Stimulated activated CD8-positive, alpha-beta memory T cell treated with anti-CD3 and anti-CD28 coated beads, Interleukin-12 subunit alpha, Interleukin-12 subunit beta, amount 100 ng/mL, for 24 hours (primary cell): ENCODE measurements at regions not wholly inside any gene's neighbourhood (a gene's known extent, or its start where the extent isn't known, plus 50 kb on each side); places are given as distances from the start of the nearest gene placed in this dataset.

Source experiments
- DNase-seq: peaks from one replicate; pipeline ENCODE4 v3.0.0-alpha.2; 2020; ENCODE audit errors: extremely low read depth

DNA sequence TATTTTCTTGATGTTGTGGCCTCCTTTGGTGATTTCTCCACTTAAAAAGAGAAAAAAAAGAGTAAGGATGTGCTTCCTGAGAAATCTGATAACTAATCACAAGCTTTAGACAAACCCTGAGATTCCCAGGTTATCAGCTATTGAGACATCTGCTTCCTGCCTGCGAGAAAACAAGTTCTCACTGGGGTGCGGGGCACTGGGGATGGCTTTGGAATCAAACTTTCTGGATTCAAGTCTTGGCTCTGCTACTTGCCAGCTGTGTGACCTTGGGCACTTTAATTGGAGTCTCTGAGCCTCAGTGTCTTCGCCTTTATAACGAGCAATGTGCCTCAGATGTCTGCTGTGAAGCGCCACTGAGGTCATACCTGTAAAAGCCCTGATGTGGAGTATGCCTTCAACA is 152.5 kb upstream of the NAV2 start:
- DNase-seq: no peak

DNA sequence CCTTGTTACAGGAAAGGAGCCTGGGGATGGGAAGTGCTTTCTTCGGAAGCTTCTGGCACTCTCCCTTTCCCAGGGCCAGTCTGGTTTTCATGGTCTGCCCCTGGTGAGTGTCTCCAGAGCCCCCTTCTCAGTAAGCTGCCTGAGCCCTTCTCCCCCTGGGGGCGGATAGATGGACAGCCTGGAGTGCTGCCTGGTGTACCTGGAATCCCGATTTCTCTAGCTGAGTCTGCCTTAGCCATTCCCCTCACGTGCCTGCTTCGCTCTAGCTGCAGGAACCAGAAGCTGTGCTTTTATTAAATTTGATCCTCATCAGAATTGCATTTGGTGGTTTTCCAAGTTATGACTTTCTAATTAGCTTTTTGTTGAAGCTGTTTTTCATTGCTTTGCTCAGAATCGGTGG is 152.9 kb upstream of the NAV2 start:
- DNase-seq: no peak

DNA sequence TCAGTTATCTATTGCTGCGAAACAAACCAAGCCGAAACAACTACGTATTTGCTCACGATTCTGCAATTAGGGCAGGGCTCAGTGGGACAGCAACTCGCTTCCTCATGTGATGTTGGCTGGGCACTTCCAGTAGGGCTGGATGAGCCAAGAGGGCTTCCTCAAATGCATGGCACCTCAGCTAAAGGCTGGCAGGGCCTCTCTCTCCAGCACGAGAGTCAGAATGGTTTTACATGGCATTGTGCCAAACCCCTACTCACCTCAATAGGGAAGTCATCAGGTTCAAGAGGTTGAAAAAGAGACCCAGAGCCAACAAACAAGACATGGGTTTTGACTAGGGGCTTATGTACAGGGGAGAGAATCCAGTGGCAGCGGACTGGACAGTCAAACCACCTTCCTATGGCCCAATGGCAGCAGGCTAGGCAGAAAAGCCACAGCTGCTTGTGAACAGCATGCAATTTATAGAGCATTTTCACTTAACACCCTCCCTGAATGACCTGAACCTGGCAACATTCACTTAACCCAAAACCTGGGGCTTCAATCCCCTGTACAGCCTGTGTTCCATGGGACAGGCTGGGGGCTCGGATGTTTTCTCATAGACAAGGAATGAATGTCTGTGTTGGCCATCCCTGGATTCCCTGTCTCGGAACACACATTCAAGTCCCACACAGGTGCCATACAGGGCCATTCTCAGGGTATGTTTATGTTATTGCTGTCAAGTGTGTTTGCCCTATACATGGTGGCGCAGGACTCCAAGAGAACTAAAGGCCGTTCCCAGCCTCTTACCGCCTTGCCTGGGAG is 154.2 kb upstream of the NAV2 start:
- DNase-seq: no peak

DNA sequence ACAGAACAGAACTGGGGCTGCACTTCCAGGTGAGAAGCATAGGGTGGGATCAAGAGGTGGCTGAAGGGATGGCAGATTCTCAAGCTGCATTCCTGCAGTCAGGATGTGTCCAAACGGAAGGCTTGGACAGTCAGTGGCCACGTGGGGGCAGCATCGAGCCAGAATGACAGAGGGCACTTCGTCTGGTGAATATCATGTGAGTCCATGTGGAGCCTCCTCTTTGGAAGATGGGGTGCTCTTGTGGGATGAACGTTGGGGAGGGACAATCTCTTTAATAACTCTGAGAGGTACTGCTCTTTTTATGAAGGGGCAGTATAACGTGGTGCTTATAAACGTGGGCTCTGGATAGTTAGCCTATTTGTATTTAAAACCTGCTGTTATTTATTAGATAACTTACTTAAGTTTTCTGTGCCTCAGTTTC is 154.9 kb upstream of the NAV2 start:
- DNase-seq: peak; percentile 25

DNA sequence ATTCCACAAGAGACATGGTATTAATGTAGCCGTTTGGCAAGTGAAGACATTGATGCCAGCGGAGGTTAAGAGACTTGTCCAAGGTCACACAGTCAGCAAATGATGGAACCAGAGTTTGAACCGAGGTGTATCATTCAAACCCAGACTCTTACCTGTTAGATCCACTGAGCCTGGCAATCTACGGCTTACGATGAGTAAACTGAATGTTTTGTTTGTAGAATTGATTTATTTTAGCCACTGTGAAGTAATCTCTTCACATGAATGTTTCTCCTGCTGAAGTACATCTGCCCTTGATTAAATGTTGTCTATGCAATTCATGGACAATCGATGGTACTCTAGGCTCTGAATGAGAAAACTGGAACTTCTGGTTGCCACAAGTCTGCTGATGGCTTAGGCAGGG is 155.5 kb upstream of the NAV2 start:
- DNase-seq: no peak

DNA sequence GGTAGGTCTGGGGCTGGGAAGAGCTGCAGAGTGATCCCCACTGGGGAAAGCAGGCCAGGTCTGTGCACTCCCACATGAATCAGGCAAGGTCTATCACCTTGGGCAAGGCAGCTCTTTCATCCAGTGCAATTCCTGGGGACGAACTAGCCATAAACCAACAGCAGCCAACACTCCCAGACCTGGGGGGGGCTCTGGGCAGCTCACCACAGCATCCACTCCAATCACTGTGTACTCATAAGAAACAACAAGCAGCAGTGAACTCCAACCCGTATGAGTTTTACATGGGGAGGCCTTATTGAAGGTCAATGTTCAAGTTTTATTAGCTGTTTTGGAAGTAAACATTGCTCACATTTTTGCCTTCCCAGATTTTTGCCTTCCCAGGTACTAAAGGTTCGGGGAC is 157.4 kb upstream of the NAV2 start:
- DNase-seq: no peak

DNA sequence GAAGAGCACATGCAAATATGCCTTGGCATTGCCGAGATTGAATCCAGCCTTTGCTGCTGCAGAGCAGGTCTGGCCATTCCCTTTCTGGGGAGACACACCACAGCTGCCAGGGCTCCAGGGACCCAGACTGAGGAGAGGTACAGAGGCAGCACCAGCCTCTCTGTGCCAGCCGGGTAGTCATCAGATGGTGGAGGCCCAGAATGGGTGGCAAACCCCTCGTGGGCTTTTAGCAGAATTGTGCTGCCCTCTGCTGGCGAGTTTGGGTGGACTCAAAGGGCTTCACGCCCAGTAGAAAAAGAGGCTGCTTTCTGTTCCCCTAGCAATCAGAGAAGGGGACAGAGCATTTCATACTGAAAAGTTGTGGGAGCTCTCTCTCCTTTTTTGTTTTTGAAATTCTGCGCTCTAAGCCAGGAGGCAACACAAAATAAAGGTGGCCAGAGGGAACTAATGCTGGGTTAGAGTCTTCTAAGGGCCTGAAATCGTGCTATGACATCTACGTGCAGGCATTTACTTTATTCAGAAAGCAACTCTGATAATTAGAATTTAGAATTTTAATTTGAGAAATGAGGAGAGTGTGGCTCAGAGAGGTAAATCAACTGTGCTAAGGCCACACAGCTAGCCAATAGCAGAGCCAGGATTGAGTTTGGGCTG is 158.8 kb upstream of the NAV2 start:
- peak; percentile 14 for DNase-seq

DNA sequence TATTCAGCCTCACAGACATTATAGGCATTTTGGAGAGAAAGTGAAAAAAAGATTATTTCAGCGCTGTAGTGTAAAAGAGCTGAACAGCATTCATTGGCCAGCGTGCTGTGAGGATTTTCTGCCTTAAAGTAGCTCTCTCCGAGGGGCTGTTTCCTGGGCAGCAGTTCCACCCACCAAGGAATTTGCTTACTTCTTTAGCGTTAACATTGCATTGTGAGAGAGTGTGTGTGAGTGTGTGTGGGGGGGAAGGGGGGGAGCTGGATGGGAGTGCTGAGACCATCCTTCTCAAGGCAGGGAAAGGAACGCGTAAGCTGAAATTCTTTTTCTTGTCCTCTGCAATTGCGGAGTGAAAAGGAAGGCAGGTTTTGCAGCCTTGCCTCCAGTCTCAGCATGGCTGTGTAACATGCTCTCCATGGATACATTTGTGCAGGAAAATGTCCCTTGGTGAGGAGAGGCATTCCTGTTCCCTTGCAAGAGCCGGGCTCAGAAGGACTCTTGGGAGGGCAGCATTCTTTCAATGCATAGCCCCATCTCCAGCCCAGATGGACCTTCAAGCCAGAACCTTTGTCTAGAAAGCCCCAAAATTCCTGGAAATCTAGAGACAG is 159.9 kb upstream of the NAV2 start:
- DNase-seq: no peak

DNA sequence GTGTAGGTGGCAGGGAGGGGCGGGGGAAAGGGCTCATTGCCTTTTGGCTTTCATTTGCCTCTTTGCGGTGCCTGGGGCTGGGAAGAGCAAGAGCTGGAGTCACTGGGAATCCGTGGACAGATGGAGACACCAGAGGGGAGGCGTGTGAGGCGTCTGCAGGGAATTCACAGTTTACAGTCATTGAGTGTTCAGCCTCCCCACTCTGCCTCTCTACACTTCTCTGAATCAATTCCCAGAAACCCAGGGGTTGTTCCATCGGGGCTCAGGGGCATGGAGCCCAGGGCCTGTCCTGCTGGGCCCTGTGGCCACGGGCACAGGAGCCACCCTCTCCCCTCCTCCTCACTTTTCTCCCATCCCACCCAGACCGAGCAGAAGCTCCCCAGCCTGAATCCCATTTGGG is 160.5 kb upstream of the NAV2 start:
- DNase-seq: no peak

DNA sequence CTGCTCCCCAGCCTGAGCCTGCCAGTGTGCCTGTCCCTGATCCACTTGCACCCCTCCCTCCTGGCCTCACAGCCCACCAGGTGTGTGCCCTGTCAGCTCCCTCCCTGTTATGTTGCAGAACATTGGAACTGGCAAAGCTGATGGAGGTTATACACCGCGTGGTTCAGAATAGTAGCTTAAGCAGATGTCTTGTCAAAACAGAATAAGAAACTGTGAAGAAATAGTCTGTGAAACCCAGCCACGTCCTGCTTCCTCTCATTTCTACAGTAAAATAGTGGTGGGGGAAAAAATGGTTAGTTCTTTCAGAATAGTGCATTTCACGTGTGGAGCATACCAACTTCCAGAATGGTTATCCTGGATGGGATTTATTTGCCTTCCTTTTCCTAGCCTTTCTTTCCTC is 161.2 kb upstream of the NAV2 start:
- no peak for DNase-seq

DNA sequence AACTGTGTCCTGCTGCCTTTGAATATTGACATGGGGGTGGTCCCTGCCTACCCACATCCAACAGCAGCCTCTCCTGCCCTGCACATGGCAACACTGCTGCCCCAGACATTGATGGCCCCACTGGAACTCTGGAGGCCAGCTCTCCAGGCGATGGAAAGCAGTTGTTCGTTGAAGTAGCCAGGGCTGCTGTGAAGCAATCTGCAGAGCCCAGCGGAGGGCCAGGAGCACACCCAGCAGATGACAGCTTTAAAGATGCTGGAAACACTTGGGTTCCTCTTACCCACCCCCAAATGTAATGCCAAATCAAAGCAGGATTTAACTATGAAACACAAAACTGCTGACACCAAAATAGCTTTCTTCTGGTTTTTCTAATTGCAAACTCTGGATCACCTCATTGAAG is 165.6 kb upstream of the NAV2 start:
- DNase-seq: no peak

DNA sequence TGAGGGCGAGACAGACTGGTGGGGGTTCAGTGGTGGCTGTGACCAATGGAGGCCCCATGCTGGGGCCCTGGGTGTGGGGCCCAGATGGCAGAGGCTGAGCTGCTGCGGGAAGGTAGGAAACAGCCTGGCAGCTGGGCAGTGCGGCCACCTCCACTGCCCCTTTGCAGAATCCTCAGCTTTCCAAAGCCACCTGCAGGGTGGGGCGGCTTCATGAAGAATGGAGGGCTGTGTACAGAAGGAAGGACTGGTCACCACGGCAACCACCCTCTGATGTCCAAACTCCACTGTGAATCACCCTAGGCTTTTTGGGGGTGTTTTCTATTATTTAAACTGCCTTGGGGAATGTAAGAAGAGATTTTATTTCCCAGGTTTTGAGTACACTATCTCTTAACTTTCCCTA is 166.3 kb upstream of the NAV2 start:
- no peak for DNase-seq

DNA sequence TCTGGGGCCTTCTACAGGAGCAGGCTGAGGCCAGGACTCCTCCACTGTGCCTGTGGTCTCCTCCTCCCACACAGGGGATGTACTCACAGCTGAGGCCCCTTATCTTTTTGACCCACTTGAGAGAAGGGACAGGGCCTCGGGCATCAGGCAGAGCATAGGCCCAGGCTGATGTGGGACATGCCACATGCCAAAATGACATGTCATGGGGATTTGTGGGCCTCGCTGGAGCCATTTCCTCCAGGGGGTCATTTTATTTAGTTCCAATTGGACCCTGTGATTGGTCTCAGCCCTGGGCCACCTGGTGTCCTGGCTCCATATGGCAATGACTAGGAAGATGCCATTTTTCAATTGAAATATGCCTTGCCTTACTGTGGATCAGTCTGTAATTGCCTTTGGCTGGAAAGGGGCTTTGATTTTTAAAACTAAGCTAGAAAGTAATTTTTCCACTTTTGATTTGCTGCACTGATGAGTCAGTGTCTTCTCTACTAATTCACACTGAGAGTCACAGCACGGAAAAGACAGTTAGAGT is 171.1 kb upstream of the NAV2 start:
- DNase-seq: no peak

DNA sequence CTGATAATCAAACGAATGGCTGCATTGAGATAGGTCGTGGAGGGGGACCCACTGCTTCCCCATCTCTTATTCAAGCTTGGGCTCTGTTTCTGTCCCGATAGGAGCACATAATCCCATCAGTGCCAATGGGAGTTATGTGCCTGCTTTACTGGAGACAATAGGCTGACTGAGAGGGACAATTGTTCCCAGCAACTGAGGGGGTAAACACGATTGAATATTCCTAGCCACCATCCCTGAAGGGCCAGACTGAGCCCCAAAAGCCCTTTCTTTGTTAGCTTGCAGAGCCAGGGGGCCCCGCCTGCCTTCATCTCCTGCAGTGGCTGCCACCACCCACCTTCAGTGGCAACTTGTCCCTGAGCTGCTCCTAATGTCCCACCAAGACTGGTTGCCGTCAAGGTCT is 172.8 kb upstream of the NAV2 start:
- DNase-seq: no peak

DNA sequence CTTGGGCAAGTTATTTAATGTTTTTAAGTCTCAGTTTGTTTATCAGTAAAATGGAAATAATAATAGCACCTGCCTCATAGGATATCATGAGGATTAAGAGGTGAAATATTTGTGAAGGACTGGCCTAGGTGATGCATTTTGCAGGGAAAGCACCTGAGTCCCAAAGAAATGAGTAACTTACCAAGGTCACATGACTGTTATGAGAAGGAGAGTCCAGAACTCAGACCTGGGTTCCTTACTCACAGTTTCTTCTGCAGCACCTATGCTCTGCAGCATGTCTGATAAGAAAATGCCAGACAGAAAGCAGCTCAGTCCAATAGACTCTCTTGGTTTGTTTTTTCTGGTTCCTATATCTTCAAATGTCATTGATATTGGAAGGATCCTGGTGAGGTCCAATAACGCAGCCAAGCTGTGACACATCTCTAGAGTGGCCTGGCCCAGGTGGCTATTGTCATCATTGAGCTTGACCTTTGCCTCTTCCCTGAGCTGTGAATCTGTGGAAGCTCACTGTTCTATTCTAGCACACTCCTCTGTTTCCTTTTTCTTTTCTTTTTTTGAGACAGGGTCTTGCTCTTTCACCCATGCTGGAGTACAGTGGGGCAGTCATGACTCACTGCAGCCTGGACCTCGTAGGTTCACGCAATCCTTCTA is 174.7 kb upstream of the NAV2 start:
- no peak for DNase-seq

DNA sequence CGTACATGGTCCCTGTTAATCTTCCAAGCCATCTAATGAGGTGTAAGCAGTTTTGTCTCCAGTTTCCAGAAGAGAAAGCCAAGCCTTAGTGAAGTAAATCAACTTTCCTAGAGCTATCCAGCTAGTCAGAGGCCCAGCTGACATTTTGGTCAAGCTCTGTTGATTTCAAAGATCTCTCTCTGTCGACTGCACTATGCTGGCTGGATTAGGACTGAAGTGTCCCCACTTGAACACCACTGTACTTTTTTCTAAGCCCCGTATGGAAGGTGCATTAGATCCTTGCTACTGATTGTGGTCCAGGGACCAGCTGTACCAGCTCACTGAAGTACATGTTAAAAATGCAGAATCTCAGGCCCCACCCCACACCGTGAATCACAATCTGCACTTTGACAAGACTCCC is 176.5 kb upstream of the NAV2 start:
- no peak for DNase-seq

DNA sequence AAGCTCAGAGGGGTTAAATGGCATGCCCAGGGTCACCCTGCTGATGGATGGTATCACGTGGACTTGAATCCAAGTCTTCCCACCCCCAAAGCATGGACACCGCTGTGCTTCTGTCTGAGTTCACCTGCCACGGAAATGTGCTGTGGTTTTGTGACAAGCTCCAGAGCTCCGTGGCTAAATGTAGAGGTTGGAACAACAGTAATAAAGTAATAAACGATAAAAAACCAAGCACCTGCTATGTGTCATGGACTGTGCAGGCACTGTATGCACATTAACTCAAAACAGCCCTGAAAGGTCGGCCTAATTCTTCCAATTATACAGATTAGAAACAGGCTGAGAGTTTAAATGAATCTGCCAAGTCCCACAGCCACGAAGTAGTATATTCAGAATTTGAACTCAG is 182.1 kb upstream of the NAV2 start:
- no peak for DNase-seq

DNA sequence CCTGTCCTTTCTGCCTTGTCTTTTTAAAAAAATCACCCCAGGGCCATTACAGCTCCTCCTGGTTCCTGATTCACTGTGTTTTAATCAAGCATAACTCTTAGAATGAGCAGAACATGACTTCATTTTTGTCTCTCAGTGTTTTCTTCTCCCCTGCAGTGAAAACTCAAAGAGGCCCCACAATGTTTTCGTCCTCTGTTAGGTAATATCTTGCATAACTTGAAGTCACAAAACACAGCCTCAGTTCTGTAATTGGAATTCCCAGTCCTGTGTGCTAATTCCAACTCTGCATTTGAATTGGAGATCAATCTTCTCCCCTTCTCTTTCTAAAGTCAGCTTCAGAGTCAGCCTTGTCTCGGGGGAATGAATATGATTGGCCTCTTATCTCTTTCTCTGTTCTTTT is 186.5 kb upstream of the NAV2 start:
- no peak for DNase-seq

DNA sequence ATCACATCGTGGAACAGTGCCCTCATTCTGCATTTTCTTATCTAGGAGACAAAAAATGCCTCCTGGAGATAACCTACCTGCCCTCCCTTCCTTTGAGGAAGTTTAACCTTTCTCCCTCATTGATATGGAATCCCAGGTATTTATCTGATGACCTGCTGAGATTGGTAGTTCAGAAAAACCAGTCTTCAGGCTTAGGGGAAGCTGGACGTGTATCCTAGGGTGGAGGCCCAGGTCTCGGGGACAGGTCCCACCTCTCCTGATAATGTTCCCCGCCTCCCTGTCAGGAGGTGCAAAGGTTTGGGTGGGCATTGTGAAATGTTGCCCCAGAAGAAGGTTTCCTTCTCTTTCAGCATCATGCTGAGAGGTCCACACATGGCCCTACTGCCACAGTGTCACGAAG is 186.9 kb upstream of the NAV2 start:
- DNase-seq: no peak

DNA sequence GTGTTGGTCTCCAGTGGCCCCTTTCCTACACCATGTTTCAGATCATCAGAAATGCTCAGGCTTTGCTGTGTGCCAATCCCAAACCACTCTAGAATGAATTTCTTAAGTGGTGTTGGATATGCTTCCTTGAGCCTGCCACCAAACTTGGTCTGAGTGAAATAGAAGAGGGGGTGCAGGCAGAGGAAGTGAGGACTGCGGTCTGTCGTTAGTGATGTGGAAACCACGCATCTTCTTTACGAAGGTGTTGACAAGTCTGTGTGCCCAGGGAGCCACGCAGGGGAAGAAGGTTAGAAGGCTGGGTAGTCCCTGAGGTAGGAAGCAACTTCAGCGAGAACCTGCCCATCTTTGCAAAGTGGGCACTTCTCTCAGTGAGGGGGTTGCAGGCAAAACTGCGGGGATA is 187.4 kb upstream of the NAV2 start:
- DNase-seq: no peak

DNA sequence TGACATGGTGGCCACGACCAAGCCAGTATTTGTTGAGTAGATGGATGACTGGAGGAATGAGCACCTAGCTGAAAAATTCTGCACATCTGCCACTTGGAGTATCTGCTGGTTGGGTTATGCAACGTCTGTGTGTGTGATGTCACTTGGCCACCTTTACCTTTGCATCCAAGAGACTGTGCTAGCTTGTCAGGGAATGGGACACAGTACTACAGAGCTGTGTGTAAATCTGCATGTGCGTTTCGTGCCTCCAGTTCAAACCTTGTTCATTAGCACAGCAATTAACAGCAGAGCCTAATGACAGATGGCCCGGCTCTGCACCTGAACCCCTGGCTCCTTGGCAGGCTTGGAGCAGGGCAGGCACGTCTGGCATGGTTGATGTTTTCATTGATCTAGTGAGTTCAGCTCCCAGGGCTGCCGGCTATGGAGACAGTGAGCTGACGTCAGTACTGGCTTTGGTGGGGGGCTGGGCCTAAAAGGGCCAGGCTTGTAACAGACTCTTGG is 188.4 kb upstream of the NAV2 start:
- no peak for DNase-seq

DNA sequence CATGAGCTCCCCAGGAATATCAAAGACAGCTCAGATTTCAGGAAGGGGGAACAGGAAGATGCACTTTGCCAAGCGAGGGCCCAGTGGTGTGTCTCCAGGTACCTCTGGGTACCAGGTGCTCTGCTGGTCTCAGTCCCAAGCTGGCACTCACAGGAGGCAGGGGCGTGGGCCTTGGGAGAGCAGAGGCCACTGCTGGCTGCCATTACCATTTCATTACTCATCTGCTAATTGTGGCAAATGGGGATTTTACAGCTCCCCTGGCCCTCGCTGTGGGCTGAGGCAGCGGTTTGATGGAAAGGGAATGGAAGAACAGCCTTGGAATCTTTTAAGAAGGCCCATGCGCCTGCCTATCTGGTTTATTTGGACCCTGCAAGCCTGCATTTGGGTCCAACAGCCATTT is 192.0 kb upstream of the NAV2 start:
- no peak for DNase-seq
